ENCODE measurements at regions not wholly inside any gene's neighbourhood (a gene's known extent, or its start where the extent isn't known, plus 50 kb on each side); places are given as distances from the start of the nearest gene placed in this dataset.

DNA sequence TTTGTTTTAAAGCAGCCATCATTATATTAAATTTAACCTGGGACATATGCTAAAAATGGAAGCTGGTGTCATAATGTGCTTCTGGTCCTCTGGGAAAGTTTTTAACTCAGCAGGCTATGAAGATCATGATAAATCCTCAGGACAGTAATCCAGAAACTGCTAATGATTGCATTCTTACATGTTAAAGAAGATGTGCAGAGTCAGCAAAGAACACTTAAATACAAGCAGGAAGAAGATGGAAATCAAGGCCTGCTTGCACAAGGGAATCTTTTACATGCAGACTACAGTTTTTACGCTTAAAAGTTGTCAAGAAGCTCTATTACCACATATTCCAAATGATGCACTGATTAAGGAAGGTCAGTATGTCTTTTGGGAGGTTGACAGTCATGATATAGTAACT, 246.0 kb upstream of the PTPRD start:
- no peak for TF ChIP-seq GATA1 (IDR thresholded peaks at IDR 0.05; ENCODE audit: low read depth, low read length)
- TF ChIP-seq POLR2A (IDR thresholded peaks at IDR 0.05; ENCODE audit: low read length): no peak
